ENCODE measurements at regions not wholly inside any gene's neighbourhood (a gene's known extent, or its start where the extent isn't known, plus 50 kb on each side); places are given as distances from the start of the nearest gene placed in this dataset.

DNA sequence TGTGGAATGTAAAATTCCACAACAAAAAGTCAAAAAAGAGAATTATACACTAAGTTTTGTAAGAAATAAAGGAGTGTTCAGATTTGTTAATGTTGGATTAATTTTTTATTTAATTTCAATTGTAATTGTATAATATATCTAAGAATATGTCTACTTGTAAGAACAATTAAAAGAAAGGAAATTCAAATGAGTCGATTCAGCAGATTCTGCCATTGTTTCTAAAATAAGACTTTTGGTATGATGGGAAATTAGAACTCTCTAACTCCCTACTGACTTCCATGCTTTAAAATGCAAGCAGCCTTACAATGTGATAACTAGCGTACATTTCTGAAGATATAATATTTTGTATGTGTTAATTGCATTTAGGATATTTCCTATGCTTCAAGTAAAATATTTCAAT lies 395.9 kb upstream of the ZNF717 start:
- no peak overlapping the region for H3K4me3 ChIP-seq (ENCODE audit: control insufficient read depth, low read depth, low read length)
- TF ChIP-seq, protein P1, sequence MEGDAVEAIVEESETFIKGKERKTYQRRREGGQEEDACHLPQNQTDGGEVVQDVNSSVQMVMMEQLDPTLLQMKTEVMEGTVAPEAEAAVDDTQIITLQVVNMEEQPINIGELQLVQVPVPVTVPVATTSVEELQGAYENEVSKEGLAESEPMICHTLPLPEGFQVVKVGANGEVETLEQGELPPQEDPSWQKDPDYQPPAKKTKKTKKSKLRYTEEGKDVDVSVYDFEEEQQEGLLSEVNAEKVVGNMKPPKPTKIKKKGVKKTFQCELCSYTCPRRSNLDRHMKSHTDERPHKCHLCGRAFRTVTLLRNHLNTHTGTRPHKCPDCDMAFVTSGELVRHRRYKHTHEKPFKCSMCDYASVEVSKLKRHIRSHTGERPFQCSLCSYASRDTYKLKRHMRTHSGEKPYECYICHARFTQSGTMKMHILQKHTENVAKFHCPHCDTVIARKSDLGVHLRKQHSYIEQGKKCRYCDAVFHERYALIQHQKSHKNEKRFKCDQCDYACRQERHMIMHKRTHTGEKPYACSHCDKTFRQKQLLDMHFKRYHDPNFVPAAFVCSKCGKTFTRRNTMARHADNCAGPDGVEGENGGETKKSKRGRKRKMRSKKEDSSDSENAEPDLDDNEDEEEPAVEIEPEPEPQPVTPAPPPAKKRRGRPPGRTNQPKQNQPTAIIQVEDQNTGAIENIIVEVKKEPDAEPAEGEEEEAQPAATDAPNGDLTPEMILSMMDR (IDR thresholded peaks at IDR 0.05; ENCODE audit: control insufficient read depth, insufficient read depth, low read depth, low read length, missing control alignments): no peak
- no peak for DNase-seq (ENCODE audit: low read depth)

GRCh38 chr3:76198086-76198485 lies 412.7 kb upstream of the ZNF717 start:
- DNase-seq (ENCODE audit: low read depth): no peak

GRCh38 chr3:76199382-76199781 lies 414.0 kb upstream of the ZNF717 start:
- H3K4me3 ChIP-seq (ENCODE audit: control insufficient read depth, low read depth, low read length): no peak overlapping the region
- DNase-seq (ENCODE audit: low read depth): peak; percentile 16
- TF ChIP-seq, protein P1 (IDR thresholded peaks at IDR 0.05; ENCODE audit: control insufficient read depth, insufficient read depth, low read depth, low read length, missing control alignments): no peak

More at GRCh38 chr3:76198086-76198485, 412.7 kb upstream of the ZNF717 start:
- H3K4me3 ChIP-seq (ENCODE audit: control insufficient read depth, low read depth, low read length): no peak overlapping the region
- TF ChIP-seq, protein P1 (IDR thresholded peaks at IDR 0.05; ENCODE audit: control insufficient read depth, insufficient read depth, low read depth, low read length, missing control alignments): no peak

DNA sequence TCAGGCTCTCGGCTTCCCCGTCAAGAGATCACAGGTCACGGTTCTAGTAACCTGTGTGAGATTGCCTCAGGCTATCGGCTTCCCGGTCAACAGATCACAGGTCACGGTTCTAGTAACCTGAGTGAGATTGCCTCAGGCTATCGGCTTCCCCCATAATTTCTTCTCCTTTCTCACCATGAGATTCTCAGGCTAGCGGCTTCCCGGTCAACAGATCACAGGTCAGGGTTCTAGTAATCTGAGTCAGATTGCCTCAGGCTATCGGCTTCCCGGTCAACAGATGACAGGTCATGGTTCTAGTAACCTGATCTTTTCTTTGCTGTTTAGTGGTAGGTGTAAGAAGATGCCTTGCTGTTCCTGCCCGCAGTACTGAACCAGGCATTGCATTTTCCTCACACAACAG lies 418.2 kb upstream of the ZNF717 start:
- no peak for DNase-seq (ENCODE audit: low read depth)
- TF ChIP-seq, protein P1 (IDR thresholded peaks at IDR 0.05; ENCODE audit: control insufficient read depth, insufficient read depth, low read depth, low read length, missing control alignments): no peak
- no peak overlapping the region for H3K4me3 ChIP-seq (ENCODE audit: control insufficient read depth, low read depth, low read length)

DNA sequence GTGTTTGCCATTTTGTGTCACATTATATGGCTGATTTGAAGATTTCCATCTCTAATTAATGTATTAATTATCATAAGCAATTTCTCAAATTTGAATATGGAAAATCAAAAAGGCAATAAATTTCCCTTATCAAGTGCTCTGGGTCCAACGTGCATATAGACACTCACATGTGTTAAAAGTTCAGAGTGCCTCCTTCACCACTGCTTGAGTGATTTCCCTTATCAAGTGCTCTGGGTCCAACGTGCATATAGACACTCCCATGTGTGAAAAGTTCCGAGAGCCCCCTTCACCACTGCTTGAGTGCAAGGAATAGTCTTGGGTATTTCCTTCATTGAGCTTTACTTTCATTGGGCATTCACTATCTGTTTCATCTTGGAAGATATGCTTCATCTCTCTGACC lies 421.0 kb upstream of the ZNF717 start:
- TF ChIP-seq, protein P1 (IDR thresholded peaks at IDR 0.05; ENCODE audit: control insufficient read depth, insufficient read depth, low read depth, low read length, missing control alignments): no peak
- no peak for DNase-seq (ENCODE audit: low read depth)
- no peak overlapping the region for H3K4me3 ChIP-seq (ENCODE audit: control insufficient read depth, low read depth, low read length)

- TF ChIP-seq, protein P1 (IDR thresholded peaks at IDR 0.05; ENCODE audit: control insufficient read depth, insufficient read depth, low read depth, low read length, missing control alignments): no peak
- DNase-seq (ENCODE audit: low read depth): no peak
- no peak overlapping the region for H3K4me3 ChIP-seq (ENCODE audit: control insufficient read depth, low read depth, low read length)
Measured at GRCh38 chr3:76212679-76213078, 427.3 kb upstream of the ZNF717 start.

GRCh38 chr3:76222201-76222600 lies 436.9 kb upstream of the ZNF717 start:
- TF ChIP-seq, protein P1 (IDR thresholded peaks at IDR 0.05; ENCODE audit: control insufficient read depth, insufficient read depth, low read depth, low read length, missing control alignments): no peak
- H3K4me3 ChIP-seq (ENCODE audit: control insufficient read depth, low read depth, low read length): no peak overlapping the region
- DNase-seq (ENCODE audit: low read depth): no peak
